PFSK-1 (cell line): ENCODE measurements at regions not wholly inside any gene's neighbourhood (a gene's known extent, or its start where the extent isn't known, plus 50 kb on each side); places are given as distances from the start of the nearest gene placed in this dataset.

Source experiments
- FOXP2 ChIP-seq: optimal IDR thresholded peaks from 2 replicates; pipeline ENCODE3; 2011; ENCODE audit warnings: borderline replicate concordance, control low read depth, inconsistent platforms; ENCODE audit not compliant: insufficient read depth; ENCODE audit errors: extremely low read length, extremely low read depth
- POLR2AphosphoS5 ChIP-seq: IDR thresholded peaks from 2 replicates; pipeline ENCODE4 v1.6.1; 2012; ENCODE audit warnings: low read depth, mild to moderate bottlenecking, control low read depth, low read length, moderate library complexity
- SIN3A ChIP-seq: IDR thresholded peaks from 2 replicates; pipeline ENCODE4 v1.6.1; 2012; ENCODE audit warnings: mild to moderate bottlenecking, low read length, moderate library complexity, borderline replicate concordance; ENCODE audit not compliant: insufficient read depth
- TAF1 ChIP-seq: IDR thresholded peaks from 2 replicates; pipeline ENCODE4 v1.6.1; 2012; ENCODE audit warnings: low read length, control low read depth, borderline replicate concordance; ENCODE audit not compliant: insufficient read depth
- TF ChIP-seq, protein P1 (sequence below), 2 experiments: IDR thresholded peaks; 2 replicates each; pipeline versions ENCODE4 v1.6.1 to v1.8.0; 2011 to 2012; ENCODE audit warnings: low read depth in 2 of 2, low read length in 2 of 2, control low read depth in 1 of 2, inconsistent platforms in 1 of 2, mild to moderate bottlenecking in 1 of 2, moderate library complexity in 1 of 2; ENCODE audit not compliant: insufficient read depth in 1 of 2

DNA sequence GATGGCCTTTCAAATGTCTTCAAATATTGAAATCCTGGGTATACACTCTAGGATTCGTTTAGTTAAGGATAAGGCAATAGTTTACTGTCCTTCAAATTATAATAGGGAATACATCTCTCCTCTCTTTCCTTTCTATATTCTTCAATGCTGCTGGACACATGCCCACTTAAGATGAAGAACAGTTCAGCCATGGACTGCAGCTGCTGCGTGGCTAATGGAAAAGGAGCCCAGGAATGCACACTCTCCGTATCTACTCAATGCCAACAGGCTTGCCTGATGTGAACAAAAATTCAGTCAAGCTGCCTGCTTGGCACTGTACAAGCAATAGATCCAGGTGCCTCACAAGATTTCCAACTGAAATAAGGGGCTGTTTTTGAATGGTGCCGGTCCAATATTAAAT lies 321.2 kb upstream of the LYPLAL1 start:
- TF ChIP-seq TAF1 (no peak), SIN3A (no peak), FOXP2 (no peak), POLR2AphosphoS5 (no peak)
- TF ChIP-seq, protein P1, sequence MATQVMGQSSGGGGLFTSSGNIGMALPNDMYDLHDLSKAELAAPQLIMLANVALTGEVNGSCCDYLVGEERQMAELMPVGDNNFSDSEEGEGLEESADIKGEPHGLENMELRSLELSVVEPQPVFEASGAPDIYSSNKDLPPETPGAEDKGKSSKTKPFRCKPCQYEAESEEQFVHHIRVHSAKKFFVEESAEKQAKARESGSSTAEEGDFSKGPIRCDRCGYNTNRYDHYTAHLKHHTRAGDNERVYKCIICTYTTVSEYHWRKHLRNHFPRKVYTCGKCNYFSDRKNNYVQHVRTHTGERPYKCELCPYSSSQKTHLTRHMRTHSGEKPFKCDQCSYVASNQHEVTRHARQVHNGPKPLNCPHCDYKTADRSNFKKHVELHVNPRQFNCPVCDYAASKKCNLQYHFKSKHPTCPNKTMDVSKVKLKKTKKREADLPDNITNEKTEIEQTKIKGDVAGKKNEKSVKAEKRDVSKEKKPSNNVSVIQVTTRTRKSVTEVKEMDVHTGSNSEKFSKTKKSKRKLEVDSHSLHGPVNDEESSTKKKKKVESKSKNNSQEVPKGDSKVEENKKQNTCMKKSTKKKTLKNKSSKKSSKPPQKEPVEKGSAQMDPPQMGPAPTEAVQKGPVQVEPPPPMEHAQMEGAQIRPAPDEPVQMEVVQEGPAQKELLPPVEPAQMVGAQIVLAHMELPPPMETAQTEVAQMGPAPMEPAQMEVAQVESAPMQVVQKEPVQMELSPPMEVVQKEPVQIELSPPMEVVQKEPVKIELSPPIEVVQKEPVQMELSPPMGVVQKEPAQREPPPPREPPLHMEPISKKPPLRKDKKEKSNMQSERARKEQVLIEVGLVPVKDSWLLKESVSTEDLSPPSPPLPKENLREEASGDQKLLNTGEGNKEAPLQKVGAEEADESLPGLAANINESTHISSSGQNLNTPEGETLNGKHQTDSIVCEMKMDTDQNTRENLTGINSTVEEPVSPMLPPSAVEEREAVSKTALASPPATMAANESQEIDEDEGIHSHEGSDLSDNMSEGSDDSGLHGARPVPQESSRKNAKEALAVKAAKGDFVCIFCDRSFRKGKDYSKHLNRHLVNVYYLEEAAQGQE (IDR thresholded peaks at IDR 0.05; ENCODE audit: insufficient read depth in 1 of 2, low read depth in 2 of 2, low read length in 2 of 2): no peak

DNA sequence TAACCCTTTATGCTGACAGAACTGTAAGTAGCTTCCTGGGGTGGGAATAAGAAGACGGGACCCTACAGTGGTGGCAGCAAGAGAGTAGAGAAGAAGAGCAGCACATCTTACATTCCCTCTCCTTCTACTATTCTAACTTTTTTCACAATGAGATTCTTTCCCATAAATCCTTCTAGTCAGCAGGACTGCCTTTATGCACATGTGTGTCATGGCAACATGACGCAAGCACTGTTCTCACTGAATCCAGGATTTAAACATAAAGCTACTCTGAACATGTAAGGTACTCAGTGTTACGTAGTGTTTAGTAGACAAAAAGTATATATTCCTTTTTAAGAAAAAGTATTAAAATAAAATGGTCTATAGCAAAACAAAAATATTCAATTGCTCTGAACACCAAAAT lies 309.7 kb upstream of the LYPLAL1 start:
- TF ChIP-seq SIN3A: no peak
- TF ChIP-seq, protein P1 (IDR thresholded peaks at IDR 0.05; ENCODE audit: insufficient read depth in 1 of 2, low read depth in 2 of 2, low read length in 2 of 2): no peak
- TF ChIP-seq TAF1: no peak
- no peak for TF ChIP-seq FOXP2

DNA sequence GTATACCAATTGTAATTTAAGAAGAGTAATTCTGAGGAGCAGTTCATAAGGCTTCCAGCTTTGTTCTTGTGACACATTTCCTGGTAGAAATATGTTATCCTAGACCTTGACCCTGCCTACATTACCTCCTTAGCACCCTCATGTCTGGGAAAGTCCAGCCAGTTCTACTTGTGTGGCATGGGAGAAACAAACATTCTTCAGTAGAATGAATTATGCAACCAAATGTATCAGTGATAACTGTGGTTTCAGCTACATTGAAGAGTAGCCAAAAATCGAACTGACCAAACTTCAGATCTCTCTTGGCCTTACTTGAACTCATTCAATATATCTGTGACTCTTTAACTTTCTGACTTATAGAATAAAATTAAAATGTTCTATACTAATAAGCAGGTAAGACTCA lies 308.1 kb upstream of the LYPLAL1 start:
- TF ChIP-seq POLR2AphosphoS5: no peak
- TF ChIP-seq SIN3A: no peak
- TF ChIP-seq TAF1: no peak

DNA sequence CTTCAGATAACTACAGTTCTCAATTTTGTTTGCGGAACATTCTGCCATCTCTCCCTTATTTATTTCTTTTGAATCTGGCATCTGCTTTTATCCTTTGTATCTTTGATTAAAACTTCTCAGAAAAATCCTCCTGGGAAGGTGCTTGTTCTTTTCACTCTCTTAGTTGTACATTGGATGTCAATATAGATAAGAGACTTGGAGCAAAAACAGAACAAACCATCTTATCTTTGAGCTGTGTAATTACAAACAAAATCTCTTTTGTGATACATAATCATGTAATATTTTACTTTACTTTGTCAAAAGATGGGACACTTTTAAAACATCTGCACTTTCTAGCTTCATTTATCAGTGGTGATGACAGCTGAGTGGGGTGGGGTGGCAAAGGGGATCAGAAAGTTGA lies 307.2 kb upstream of the LYPLAL1 start:
- TF ChIP-seq FOXP2: no peak

DNA sequence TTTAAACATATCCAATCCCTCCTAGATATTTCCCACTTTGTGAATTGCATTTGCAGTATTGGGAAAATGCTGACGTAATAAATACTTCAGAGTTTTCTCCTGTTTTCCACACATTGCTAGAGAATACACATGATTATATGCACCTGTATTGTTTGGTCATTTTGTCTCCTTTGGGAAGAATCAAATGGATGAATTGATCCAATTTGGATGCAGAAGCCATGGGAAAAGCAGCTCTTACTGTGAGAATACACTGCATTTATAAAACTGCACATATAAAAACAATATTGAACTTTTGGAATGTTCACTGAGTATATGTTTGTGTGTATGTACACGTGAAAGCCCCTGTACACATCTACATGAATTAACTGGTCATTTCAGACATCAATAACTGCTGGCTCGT lies 306.6 kb upstream of the LYPLAL1 start:
- TF ChIP-seq TAF1: no peak
- no peak for TF ChIP-seq SIN3A
- TF ChIP-seq FOXP2: no peak
- TF ChIP-seq POLR2AphosphoS5: no peak
- TF ChIP-seq, protein P1 (IDR thresholded peaks at IDR 0.05; ENCODE audit: insufficient read depth in 1 of 2, low read depth in 2 of 2, low read length in 2 of 2): no peak

DNA sequence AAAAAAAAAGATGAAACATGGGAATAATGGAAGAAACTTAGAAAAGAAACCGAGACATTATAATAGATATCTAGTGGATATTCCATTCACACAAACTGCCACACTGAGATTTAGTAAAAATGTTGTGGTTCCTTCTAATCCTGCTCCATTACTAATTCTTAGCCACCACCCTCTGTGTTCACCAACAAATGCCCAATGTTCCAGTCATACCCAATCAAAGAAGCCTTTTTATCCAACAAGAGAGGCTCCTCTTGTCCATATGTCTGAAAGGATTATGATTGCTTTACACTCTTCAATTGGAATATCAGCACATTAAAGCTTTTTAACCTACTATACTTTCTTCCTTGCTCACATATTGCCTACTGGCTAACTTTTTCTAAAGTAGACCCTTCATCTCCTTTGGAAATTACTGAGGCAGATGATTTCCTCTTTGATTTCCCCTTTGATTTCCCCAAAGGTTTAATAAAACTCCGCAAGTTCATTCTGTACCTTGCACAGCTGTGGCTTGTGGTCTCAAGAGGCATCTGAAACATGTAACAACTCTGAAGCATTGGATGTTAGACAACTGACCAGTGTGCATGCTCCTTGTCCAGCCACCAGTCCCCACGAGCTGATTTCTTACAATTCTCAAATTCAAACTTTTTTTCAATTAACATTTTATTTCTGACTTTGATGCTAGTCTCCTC lies 305.6 kb upstream of the LYPLAL1 start:
- TF ChIP-seq TAF1 (no peak), SIN3A (no peak), POLR2AphosphoS5 (no peak), FOXP2 (no peak)
- TF ChIP-seq, protein P1 (IDR thresholded peaks at IDR 0.05; ENCODE audit: insufficient read depth in 1 of 2, low read depth in 2 of 2, low read length in 2 of 2): no peak
